GM12875 (cell line): ENCODE measurements at regions not wholly inside any gene's neighbourhood (a gene's known extent, or its start where the extent isn't known, plus 50 kb on each side); places are given as distances from the start of the nearest gene placed in this dataset.

Experiments
- H3K4me3 ChIP-seq: one replicate; pipeline ENCODE4 v1.5.1; 2011; ENCODE audit warnings: low read depth, low read length, control low read depth
- CTCF ChIP-seq: IDR thresholded peaks from 2 replicates; pipeline ENCODE4 v1.5.1; 2011; ENCODE audit warnings: low read depth, mild to moderate bottlenecking, control low read depth, inconsistent platforms, low read length, moderate library complexity, borderline replicate concordance; ENCODE audit not compliant: insufficient read depth

GRCh38 chr5:123790226-123790625 lies 278.2 kb downstream of the CSNK1G3 start:
- no peak for TF ChIP-seq CTCF
- H3K4me3 ChIP-seq = no peak overlapping the region

- no peak overlapping the region for H3K4me3 ChIP-seq
- no peak for TF ChIP-seq CTCF
Observed at GRCh38 chr5:123787635-123788034, 275.7 kb downstream of the CSNK1G3 start.

GRCh38 chr5:123787136-123787535 lies 275.2 kb downstream of the CSNK1G3 start:
- no peak for TF ChIP-seq CTCF
- no peak overlapping the region for H3K4me3 ChIP-seq

GRCh38 chr5:123786411-123786810 lies 274.4 kb downstream of the CSNK1G3 start:
- no peak overlapping the region for H3K4me3 ChIP-seq
- no peak for TF ChIP-seq CTCF

GRCh38 chr5:123785162-123786071 lies 273.4 kb downstream of the CSNK1G3 start:
- H3K4me3 ChIP-seq = no peak overlapping the region

GRCh38 chr5:123783421-123783820 lies 271.4 kb downstream of the CSNK1G3 start:
- TF ChIP-seq CTCF = no peak

More at GRCh38 chr5:123785162-123786071, 273.4 kb downstream of the CSNK1G3 start:
- TF ChIP-seq CTCF = no peak

GRCh38 chr5:123778641-123779040 lies 266.7 kb downstream of the CSNK1G3 start:
- TF ChIP-seq CTCF = no peak
- no peak overlapping the region for H3K4me3 ChIP-seq

More at GRCh38 chr5:123783421-123783820, 271.4 kb downstream of the CSNK1G3 start:
- H3K4me3 ChIP-seq = no peak overlapping the region
